Uterus (tissue), 2 donors: ENCODE measurements at regions not wholly inside any gene's neighbourhood (a gene's known extent, or its start where the extent isn't known, plus 50 kb on each side); places are given as distances from the start of the nearest gene placed in this dataset.

Source experiments
- CTCF ChIP-seq, 4 experiments: fragments of 200-600 bp in 2 of 4; fragments of 450-650 bp in 2 of 4; sonication (generic) in 2 of 4; IDR thresholded peaks; one replicate each; pipeline ENCODE4 v1.5.1; 2016 to 2019; ENCODE audit warnings: antibody characterized with exemption in 4 of 4, mild to moderate bottlenecking in 2 of 4, moderate library complexity in 1 of 4
- POLR2A ChIP-seq, 2 donors: fragments of 450-650 bp; IDR thresholded peaks; one replicate each; pipeline ENCODE4 v1.6.1; 2016; ENCODE audit warnings: antibody characterized with exemption in 2 of 2, mild to moderate bottlenecking in 1 of 2, moderate library complexity in 1 of 2

DNA sequence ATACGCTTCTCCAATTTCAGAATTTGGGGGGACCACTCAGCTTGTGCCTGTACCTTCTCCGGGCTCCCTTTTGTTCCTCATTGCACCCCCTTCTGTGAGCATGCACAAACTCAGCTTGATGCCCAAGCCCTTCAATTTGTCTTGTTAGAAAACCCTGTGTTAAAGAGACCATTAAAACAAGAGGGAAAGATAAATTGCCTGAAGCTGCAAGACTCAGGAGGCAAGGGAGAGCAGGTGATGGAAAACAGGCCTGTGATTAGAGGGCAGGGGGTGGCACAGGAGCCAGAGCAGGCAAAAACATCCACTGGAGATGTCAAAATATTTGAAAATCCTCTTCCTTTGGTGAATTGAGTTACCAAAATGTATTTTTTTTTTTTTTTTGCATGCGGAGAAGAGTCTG, 121.7 kb downstream of the MIAT start:
- TF ChIP-seq POLR2A (IDR thresholded peaks at IDR 0.05): no peak
- no peak for TF ChIP-seq CTCF (IDR thresholded peaks at IDR 0.05)
